ENCODE measurements at regions not wholly inside any gene's neighbourhood (a gene's known extent, or its start where the extent isn't known, plus 50 kb on each side); places are given as distances from the start of the nearest gene placed in this dataset.
"Not testable (repeated sequence)": the region's sequence is repeated elsewhere in the genome, so short reads cannot be mapped to it uniquely, and the experiment has no call there.

DNA sequence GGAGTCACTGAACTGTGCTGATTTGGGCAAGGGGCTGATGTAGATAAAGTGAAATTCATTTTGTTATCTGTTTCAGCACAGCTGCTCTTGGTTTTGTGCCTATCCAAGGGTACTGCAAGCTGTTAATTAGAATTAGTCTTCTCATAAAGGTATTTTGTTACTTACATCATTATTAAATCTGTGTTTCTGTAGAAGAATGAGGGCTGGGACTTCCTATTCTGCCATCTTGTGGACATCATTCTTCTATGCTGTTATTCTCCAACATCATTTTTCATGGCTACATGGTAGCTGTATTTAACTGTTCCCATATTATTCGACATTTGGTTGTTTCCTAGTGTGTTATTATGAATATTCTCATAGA is 76.2 kb upstream of the CCDC71L start:
- H3K4me2 ChIP-seq (ENCODE audit: low read length), result peak overlapping the region; percentile 33
- H3K27ac ChIP-seq (ENCODE audit: low read depth, low read length), result no peak overlapping the region
- peak overlapping the region; percentile 60 for H2AFZ ChIP-seq (ENCODE audit: low read depth, low read length)

DNA sequence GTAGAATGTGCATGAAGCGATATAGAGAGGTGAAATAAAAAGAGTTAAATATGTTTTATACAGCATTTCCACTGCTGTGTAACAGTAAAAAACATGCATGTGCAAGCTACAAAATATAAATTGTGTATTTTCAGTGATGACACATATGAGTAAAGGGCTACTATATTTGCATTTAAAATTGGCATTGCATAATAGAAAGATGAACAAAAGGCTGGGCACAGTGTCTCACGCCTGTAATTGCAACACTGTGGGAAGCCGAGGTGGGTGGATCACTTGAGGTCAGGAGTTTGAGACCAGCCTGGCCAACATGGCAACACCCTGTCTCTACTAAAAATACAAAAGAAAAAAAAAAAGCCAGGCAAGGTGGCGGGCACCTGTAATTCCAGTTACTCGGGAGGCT is 79.8 kb upstream of the CCDC71L start:
- H3K9me3 ChIP-seq (ENCODE audit: insufficient read depth, low read depth, low read length), result no peaks in the 10 kb centered on the region
- H3K27me3 Mint-ChIP-seq (ENCODE audit: low read depth, unreplicated experiment), result no peaks in the 10 kb centered on the region
- H3K4me3 ChIP-seq (ENCODE audit: insufficient read depth, low read depth, low read length), result no peak overlapping the region
- no peak overlapping the region for H2AFZ ChIP-seq (ENCODE audit: low read depth, low read length)
- no peak overlapping the region for H3K27ac Mint-ChIP-seq (ENCODE audit: unreplicated experiment)
- no peak for TF ChIP-seq EZH2 (IDR thresholded peaks at IDR 0.05; ENCODE audit: insufficient read depth, low read length)
- TF ChIP-seq, protein P1, sequence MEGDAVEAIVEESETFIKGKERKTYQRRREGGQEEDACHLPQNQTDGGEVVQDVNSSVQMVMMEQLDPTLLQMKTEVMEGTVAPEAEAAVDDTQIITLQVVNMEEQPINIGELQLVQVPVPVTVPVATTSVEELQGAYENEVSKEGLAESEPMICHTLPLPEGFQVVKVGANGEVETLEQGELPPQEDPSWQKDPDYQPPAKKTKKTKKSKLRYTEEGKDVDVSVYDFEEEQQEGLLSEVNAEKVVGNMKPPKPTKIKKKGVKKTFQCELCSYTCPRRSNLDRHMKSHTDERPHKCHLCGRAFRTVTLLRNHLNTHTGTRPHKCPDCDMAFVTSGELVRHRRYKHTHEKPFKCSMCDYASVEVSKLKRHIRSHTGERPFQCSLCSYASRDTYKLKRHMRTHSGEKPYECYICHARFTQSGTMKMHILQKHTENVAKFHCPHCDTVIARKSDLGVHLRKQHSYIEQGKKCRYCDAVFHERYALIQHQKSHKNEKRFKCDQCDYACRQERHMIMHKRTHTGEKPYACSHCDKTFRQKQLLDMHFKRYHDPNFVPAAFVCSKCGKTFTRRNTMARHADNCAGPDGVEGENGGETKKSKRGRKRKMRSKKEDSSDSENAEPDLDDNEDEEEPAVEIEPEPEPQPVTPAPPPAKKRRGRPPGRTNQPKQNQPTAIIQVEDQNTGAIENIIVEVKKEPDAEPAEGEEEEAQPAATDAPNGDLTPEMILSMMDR (IDR thresholded peaks at IDR 0.05; ENCODE audit: insufficient read depth, low read depth, low read length), result no peak
- no peak overlapping the region for H3K9ac ChIP-seq (ENCODE audit: low read length)
- H4K20me1 ChIP-seq (ENCODE audit: insufficient read depth, low read length), result no peaks in the 10 kb centered on the region
- no peaks in the 10 kb centered on the region for H3K27me3 ChIP-seq (ENCODE audit: insufficient read depth, low read length)
- no peak overlapping the region for H3K4me3 Mint-ChIP-seq (ENCODE audit: unreplicated experiment)
- H3K4me1 ChIP-seq (ENCODE audit: insufficient read depth, low read length), result peaks cover 6% of the 10 kb centered on the region
- no peak overlapping the region for H3K4me2 ChIP-seq (ENCODE audit: low read length)
- FAIRE-seq (no peak), DNase-seq (ENCODE audit: low read depth) (no peak)
- no peaks in the 10 kb centered on the region for H3K36me3 Mint-ChIP-seq (ENCODE audit: low read depth, unreplicated experiment)
- no peaks in the 10 kb centered on the region for H3K36me3 ChIP-seq (ENCODE audit: insufficient read depth, low read length)
- peaks cover 5% of the 10 kb centered on the region for H3K4me1 Mint-ChIP-seq (ENCODE audit: low read depth, unreplicated experiment)
- no peak overlapping the region for H3K27ac ChIP-seq (ENCODE audit: low read depth, low read length)
- peaks cover 2% of the 10 kb centered on the region for H3K9me3 Mint-ChIP-seq (ENCODE audit: unreplicated experiment)
- H3K79me2 ChIP-seq (ENCODE audit: insufficient read depth, low read length), result no peaks in the 10 kb centered on the region

More for the DNA sequence above, 76.2 kb upstream of the CCDC71L start:
- no peak overlapping the region for H3K4me3 ChIP-seq (ENCODE audit: insufficient read depth, low read depth, low read length)
- TF ChIP-seq EZH2 (IDR thresholded peaks at IDR 0.05; ENCODE audit: insufficient read depth, low read length), result no peak
- TF ChIP-seq, protein P1 (IDR thresholded peaks at IDR 0.05; ENCODE audit: insufficient read depth, low read depth, low read length), result peak; percentile 52
- H3K9ac ChIP-seq (ENCODE audit: low read length), result no peak overlapping the region
- H3K9me3 ChIP-seq (ENCODE audit: insufficient read depth, low read depth, low read length), result no peaks in the 10 kb centered on the region
- FAIRE-seq (no peak), DNase-seq (ENCODE audit: low read depth) (peak; percentile 29)
- H3K4me1 Mint-ChIP-seq (ENCODE audit: low read depth, unreplicated experiment), result peaks cover 5% of the 10 kb centered on the region
- H4K20me1 ChIP-seq (ENCODE audit: insufficient read depth, low read length), result no peaks in the 10 kb centered on the region
- H3K36me3 Mint-ChIP-seq (ENCODE audit: low read depth, unreplicated experiment), result no peaks in the 10 kb centered on the region
- H3K4me3 Mint-ChIP-seq (ENCODE audit: unreplicated experiment), result no peak overlapping the region
- H3K9me3 Mint-ChIP-seq (ENCODE audit: unreplicated experiment), result peaks cover 7% of the 10 kb centered on the region
- peaks cover 6% of the 10 kb centered on the region for H3K4me1 ChIP-seq (ENCODE audit: insufficient read depth, low read length)
- no peak overlapping the region for H3K27ac Mint-ChIP-seq (ENCODE audit: unreplicated experiment)
- H3K27me3 ChIP-seq (ENCODE audit: insufficient read depth, low read length), result no peaks in the 10 kb centered on the region
- H3K79me2 ChIP-seq (ENCODE audit: insufficient read depth, low read length), result no peaks in the 10 kb centered on the region
- H3K27me3 Mint-ChIP-seq (ENCODE audit: low read depth, unreplicated experiment), result no peaks in the 10 kb centered on the region
- H3K36me3 ChIP-seq (ENCODE audit: insufficient read depth, low read length), result no peaks in the 10 kb centered on the region

DNA sequence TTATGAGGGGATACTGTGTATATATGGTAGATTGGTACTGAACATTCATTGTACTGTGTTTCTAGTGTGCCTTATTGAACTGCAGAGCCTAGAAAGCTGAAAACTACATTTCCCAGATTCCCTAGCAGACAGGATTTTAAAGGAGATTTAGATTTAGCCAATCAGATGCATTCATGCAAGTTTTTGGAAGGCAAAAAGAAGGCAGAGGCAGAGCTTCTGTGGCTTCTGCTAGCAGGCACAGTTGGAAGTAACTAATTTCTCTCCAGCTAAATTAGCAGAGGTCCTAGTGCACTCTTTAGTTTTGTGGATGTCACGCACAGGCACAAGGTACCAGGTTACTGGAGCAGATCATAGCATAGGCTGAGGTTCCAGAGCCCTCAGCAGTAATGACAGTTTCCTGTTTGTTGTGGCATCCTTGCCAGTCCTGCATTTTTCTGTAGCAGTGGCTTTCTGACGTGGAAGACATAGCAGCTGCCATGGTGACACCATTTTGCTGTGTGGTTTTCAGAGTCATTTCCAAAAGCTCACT is 83.7 kb upstream of the CCDC71L start:
- no peaks in the 10 kb centered on the region for H3K9me3 ChIP-seq (ENCODE audit: insufficient read depth, low read depth, low read length)
- Mint-ChIP-seq H3K4me3 (ENCODE audit: unreplicated experiment) (no peak overlapping the region), H3K9me3 (ENCODE audit: unreplicated experiment) (no peaks in the 10 kb centered on the region), H3K36me3 (ENCODE audit: low read depth, unreplicated experiment) (no peaks in the 10 kb centered on the region), H3K4me1 (ENCODE audit: low read depth, unreplicated experiment) (no peaks in the 10 kb centered on the region), H3K27me3 (ENCODE audit: low read depth, unreplicated experiment) (no peaks in the 10 kb centered on the region), H3K27ac (ENCODE audit: unreplicated experiment) (no peak overlapping the region)
- DNase-seq (ENCODE audit: low read depth) (no peak), FAIRE-seq (no peak)
- no peak overlapping the region for H2AFZ ChIP-seq (ENCODE audit: low read depth, low read length)
- H3K27me3 ChIP-seq (ENCODE audit: insufficient read depth, low read length), result no peaks in the 10 kb centered on the region
- no peak overlapping the region for H3K4me3 ChIP-seq (ENCODE audit: insufficient read depth, low read depth, low read length)
- H4K20me1 ChIP-seq (ENCODE audit: insufficient read depth, low read length), result no peaks in the 10 kb centered on the region
- no peak for TF ChIP-seq EZH2 (IDR thresholded peaks at IDR 0.05; ENCODE audit: insufficient read depth, low read length)
- TF ChIP-seq, protein P1 (IDR thresholded peaks at IDR 0.05; ENCODE audit: insufficient read depth, low read depth, low read length), result no peak
- no peak overlapping the region for H3K9ac ChIP-seq (ENCODE audit: low read length)
- H3K4me1 ChIP-seq (ENCODE audit: insufficient read depth, low read length), result no peaks in the 10 kb centered on the region
- no peak overlapping the region for H3K4me2 ChIP-seq (ENCODE audit: low read length)
- no peak overlapping the region for H3K27ac ChIP-seq (ENCODE audit: low read depth, low read length)
- no peaks in the 10 kb centered on the region for H3K79me2 ChIP-seq (ENCODE audit: insufficient read depth, low read length)
- no peaks in the 10 kb centered on the region for H3K36me3 ChIP-seq (ENCODE audit: insufficient read depth, low read length)

DNA sequence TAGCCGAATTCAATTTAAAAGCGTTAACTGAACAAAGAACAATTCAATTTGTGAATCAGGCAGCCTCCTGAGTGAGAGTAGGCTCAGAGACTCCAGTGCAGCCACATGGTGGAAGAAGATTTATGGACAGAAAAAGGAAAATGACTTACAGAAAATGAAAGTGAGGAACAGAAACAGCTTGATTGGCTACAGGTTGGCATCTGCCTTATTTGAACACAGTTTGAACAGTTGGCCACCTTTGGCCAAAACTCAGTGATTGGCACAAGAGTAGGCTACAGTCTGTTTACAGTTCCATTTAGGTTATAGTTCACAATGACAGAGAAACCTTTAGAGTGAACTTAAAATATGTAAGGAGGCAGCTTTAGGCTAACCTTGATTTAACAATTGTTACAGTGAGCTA is 86.3 kb upstream of the CCDC71L start:
- H3K4me1 ChIP-seq (ENCODE audit: insufficient read depth, low read length); H3K27ac Mint-ChIP-seq (ENCODE audit: unreplicated experiment); H3K9ac ChIP-seq (ENCODE audit: low read length); DNase-seq (ENCODE audit: low read depth); H3K36me3 Mint-ChIP-seq (ENCODE audit: low read depth, unreplicated experiment); H3K9me3 Mint-ChIP-seq (ENCODE audit: unreplicated experiment); H3K4me1 Mint-ChIP-seq (ENCODE audit: low read depth, unreplicated experiment); H3K4me3 Mint-ChIP-seq (ENCODE audit: unreplicated experiment); H3K9me3 ChIP-seq (ENCODE audit: insufficient read depth, low read depth, low read length); H3K27ac ChIP-seq (ENCODE audit: low read depth, low read length); H3K27me3 ChIP-seq (ENCODE audit: insufficient read depth, low read length); H3K36me3 ChIP-seq (ENCODE audit: insufficient read depth, low read length); FAIRE-seq; H3K4me3 ChIP-seq (ENCODE audit: insufficient read depth, low read depth, low read length); H3K79me2 ChIP-seq (ENCODE audit: insufficient read depth, low read length); H4K20me1 ChIP-seq (ENCODE audit: insufficient read depth, low read length); H3K27me3 Mint-ChIP-seq (ENCODE audit: low read depth, unreplicated experiment); H3K4me2 ChIP-seq (ENCODE audit: low read length); H2AFZ ChIP-seq (ENCODE audit: low read depth, low read length): not testable (repeated sequence)
